ENCODE measurements at regions not wholly inside any gene's neighbourhood (a gene's known extent, or its start where the extent isn't known, plus 50 kb on each side); places are given as distances from the start of the nearest gene placed in this dataset.
"Not testable (repeated sequence)": the region's sequence is repeated elsewhere in the genome, so short reads cannot be mapped to it uniquely, and the experiment has no call there.

- no peak for TF ChIP-seq REST (IDR thresholded peaks at IDR 0.05; ENCODE audit: low read depth)
- TF ChIP-seq EZH2 (IDR thresholded peaks at IDR 0.05), result no peak
These were observed 111.6 kb downstream of the RAMP3 start (continued) for GRCh38 chr7:45269192-45269591.

GRCh38 chr7:45278763-45279398, 121.3 kb downstream of the RAMP3 start:
- CTCF ChIA-PET, result no interaction called here

GRCh38 chr7:45289611-45290010, 132.0 kb downstream of the RAMP3 start:
- intact Hi-C loops (cut with micrococcal nuclease); H3K9me2 ChIP-seq (ENCODE audit: insufficient read depth); H3K9ac ChIP-seq (ENCODE audit: low read length); H3K9me3 ChIP-seq (ENCODE audit: control insufficient read depth in 1 of 2, insufficient read depth in 1 of 2, low read depth in 1 of 2, low read length in 2 of 2); BruUV-seq (replicated peaks); H3K4me2 ChIP-seq (ENCODE audit: low read length); H3K4me3 ChIP-seq (replicated peaks in 1 of 2; ENCODE audit: low read depth in 1 of 2, low read length in 2 of 2); H4K20me1 ChIP-seq (ENCODE audit: insufficient read depth); ATAC-seq; POLR2A ChIA-PET; CTCF ChIA-PET; H3K4me1 ChIP-seq (ENCODE audit: control insufficient read depth in 1 of 2, insufficient read depth in 2 of 2, low read length in 2 of 2); H3K79me2 ChIP-seq (ENCODE audit: insufficient read depth, low read length); H3K27ac ChIP-seq (ENCODE audit: low read depth, low read length); H3K36me3 ChIP-seq (ENCODE audit: control insufficient read depth in 1 of 2, insufficient read depth in 2 of 2, low read length in 2 of 2); H2AFZ ChIP-seq (ENCODE audit: low read depth, low read length, poor library complexity, severe bottlenecking); DNase-seq (ENCODE audit: low read depth, low spot score); RAD21 ChIA-PET (ENCODE audit: low non-redundant PET in 1 of 2, low total read pairs in 2 of 2, uncharacterized antibody in 2 of 2, unreplicated experiment in 2 of 2): not testable (repeated sequence)
- H3K27me3 ChIP-seq (ENCODE audit: insufficient read depth, low read length), result peaks cover 18% of the 10 kb centered on the region

More at GRCh38 chr7:45278763-45279398, 121.3 kb downstream of the RAMP3 start:
- ATAC-seq, result no peak
- DNase-seq (ENCODE audit: low read depth, low spot score), result no peak
- Histone ChIP-seq H3K36me3 (ENCODE audit: control insufficient read depth in 1 of 2, insufficient read depth in 2 of 2, low read length in 2 of 2) (no peaks in the 10 kb centered on the region), H4K20me1 (ENCODE audit: insufficient read depth) (no peaks in the 10 kb centered on the region), H3K79me2 (ENCODE audit: insufficient read depth, low read length) (no peaks in the 10 kb centered on the region), H3K27me3 (ENCODE audit: insufficient read depth, low read length) (peaks cover 54% of the 10 kb centered on the region), H3K9me3 (ENCODE audit: control insufficient read depth in 1 of 2, insufficient read depth in 1 of 2, low read depth in 1 of 2, low read length in 2 of 2) (no peaks in the 10 kb centered on the region), H3K27ac (ENCODE audit: low read depth, low read length) (no peak overlapping the region), H2AFZ (ENCODE audit: low read depth, low read length, poor library complexity, severe bottlenecking) (no peak overlapping the region), H3K4me3 (replicated peaks in 1 of 2; ENCODE audit: low read depth in 1 of 2, low read length in 2 of 2) (no peak overlapping the region), H3K4me2 (ENCODE audit: low read length) (no peak overlapping the region), H3K9ac (ENCODE audit: low read length) (no peak overlapping the region), H3K9me2 (ENCODE audit: insufficient read depth) (no peaks in the 10 kb centered on the region), H3K4me1 (ENCODE audit: control insufficient read depth in 1 of 2, insufficient read depth in 2 of 2, low read length in 2 of 2) (no peaks in the 10 kb centered on the region)
- BruUV-seq (replicated peaks), result no TSS peak
- ChIA-PET POLR2A (no interaction called here), RAD21 (ENCODE audit: low non-redundant PET in 1 of 2, low total read pairs in 2 of 2, uncharacterized antibody in 2 of 2, unreplicated experiment in 2 of 2) (no interaction called here)
- intact Hi-C loops (cut with micrococcal nuclease), result no loop called here
- TF ChIP-seq EZH2phosphoT487 (IDR thresholded peaks at IDR 0.05; ENCODE audit: borderline replicate concordance) (no peak), CBX3 (IDR thresholded peaks at IDR 0.05; ENCODE audit: low read depth) (no peak), REST (IDR thresholded peaks at IDR 0.05; ENCODE audit: low read depth) (no peak)

Data from HCT116 (cell line).